CD1c-positive myeloid dendritic cell (primary cell): ENCODE measurements at regions not wholly inside any gene's neighbourhood (a gene's known extent, or its start where the extent isn't known, plus 50 kb on each side); places are given as distances from the start of the nearest gene placed in this dataset.

Experiments
- DNase-seq: peaks from one replicate; pipeline ENCODE4 v3.0.0-alpha.2; 2016; ENCODE audit errors: extremely low spot score

DNA sequence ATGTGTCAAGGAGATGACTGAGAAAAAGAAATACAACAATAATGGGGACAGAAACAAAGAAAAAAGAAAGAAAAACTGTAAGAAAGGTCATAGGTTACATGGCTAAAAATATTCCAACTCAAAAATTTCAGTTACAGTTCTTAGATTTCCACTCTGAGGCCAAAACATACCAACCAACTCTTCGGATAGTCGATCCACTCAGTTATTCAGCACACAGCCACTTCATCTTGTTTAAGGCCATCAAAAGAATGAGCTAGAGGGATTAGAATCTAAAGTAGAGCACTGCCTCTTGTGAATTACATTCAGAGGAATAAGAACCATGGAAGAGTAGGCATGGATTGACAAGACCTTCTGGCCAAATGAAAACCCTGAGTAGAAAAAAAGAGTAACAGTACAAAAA lies 277.0 kb downstream of the MRPL39 start:
- no peak for DNase-seq

DNA sequence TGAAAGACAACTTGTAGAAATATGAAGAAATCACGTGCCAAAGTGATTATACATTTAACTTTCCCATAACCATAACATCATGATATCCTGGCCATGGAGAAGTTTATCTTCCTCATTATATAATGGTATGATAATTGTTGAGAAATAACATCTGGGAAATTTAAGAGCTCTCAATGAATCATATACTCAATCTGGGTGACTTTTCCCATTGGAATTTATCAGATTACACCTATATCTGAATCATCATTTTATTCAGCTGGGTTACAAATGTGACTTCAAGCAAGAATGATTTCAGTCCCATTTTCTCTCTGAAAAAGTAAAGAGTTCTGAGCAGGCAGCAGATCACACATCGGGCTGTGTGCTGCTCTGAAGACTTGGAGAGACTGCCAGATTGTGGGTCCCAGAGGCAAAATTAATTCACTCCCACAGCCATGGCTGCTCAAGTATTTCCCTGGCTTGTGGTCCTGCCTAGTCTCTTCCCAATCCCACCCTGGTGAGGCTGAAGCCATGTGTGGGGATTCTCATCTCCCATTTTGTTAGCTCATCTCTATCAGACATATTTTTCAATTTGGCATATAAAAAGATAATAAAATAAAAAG lies 278.0 kb downstream of the MRPL39 start:
- no peak for DNase-seq

DNA sequence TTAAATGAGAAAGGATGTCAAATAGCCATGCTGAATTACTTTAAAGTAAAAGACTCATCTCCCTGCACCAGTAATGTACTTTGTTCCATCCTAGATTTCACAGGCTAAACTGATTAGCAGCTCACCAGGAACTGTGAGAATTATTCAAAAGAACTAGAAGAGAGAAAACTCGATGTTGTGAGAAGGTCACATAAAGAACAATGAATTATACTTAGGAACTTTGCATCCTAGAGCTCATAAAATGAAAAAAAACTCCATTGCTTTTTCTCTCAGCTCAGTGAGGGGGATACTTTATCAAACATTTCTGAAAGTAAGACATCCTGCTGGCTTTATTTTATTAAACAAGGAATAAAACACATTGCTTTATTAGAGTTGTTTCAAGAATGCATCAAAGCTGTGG lies 278.5 kb downstream of the MRPL39 start:
- no peak for DNase-seq

DNA sequence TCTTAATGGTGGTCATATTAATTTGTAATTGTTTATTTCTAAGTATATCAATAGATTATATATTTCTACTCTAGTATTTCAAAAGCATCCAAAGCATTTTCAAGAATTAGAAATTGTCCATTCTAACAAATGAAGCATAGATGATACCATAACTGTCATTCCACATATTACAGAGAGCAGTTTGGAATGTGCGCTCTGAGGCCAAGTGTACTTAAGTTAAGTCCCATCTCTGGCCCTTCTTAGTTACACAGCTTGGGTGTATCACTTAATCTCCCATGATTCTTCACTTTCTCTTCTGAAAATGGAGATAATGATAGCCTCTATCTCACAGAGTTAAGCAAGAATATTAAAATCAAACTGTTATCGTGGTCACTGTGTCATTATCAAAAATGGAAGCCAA lies 281.1 kb downstream of the MRPL39 start:
- no peak for DNase-seq

DNA sequence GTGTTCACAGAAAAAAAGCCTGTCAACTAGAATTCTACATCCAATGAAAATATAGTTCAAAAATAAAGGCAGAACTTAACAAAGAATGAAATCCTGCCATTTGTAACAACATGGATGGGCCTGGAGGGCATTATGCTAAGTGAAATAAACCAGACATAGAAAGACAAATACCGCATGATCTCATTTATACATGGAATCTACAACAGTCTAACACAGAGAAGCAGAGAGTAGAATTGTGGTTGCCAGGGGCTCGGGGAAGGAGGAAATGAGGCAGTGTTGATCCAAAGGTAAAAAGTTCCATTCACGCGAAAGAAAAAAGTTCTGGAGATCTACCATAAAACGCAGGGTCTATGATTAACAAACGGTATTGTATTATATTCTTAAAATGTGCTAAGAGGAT lies 282.6 kb downstream of the MRPL39 start:
- no peak for DNase-seq

DNA sequence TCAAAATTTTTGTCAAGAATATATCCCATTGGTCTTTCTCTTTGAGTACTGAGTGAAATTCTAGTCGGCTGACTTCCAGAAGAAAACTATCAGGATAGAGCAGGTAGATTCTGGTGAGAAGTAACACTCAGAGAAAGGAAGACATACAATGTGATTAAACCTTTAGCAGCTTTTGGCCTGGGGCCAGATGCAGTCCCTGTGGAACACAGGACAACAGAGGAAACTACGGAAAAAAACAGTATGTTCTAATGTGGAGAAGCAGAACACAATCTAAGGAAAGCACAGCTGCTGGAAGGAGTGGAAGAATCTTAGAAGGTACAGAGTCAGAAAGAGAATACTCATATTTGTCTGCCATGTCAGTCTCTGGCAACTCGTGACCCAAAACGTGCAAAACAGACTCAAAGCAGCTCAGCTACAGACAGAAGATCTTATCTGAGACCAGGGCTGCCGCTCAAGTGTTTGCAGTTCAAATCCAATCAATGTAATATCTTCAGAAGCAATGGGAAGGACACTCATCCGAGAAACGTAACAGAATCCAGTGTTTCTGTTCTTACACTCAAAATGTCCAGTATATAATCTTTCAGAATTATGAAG lies 283.8 kb downstream of the MRPL39 start:
- DNase-seq = no peak

DNA sequence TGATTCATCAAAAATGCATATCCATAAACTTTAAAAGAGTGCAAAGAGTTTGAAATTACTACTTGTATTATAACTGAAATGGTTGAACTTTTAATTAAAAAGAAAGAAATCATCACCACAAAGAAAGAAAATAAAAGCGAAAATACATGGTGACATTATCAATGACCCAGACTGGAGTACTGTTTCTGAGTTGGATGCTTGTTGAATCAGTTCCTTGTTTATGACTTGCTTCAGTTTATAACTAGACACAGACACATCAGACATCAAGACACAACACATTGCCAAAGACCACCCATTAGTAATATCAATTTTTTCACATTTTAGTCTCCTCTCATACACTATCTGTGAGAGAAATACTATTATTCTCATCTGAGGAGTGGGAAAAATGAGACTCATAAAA lies 293.0 kb downstream of the MRPL39 start:
- DNase-seq = no peak

DNA sequence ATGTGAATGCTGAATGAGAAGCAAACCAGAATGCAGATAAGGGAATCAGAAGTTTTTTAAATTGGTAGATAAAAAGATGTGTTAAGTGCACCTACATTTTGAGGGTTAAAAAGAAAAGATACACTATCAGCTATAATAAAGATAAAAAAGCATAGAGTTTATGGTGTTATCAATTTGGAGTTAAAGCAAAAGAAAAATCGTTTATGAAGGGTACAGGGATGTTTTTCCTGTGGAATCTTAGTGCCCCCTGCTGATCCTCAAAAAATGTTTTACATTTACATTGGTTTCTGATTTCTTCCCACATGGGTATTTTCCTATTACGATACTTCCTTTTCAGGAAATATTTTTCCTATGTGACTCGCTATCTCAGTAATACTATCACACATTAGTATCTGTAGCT lies 293.5 kb downstream of the MRPL39 start:
- DNase-seq = no peak

DNA sequence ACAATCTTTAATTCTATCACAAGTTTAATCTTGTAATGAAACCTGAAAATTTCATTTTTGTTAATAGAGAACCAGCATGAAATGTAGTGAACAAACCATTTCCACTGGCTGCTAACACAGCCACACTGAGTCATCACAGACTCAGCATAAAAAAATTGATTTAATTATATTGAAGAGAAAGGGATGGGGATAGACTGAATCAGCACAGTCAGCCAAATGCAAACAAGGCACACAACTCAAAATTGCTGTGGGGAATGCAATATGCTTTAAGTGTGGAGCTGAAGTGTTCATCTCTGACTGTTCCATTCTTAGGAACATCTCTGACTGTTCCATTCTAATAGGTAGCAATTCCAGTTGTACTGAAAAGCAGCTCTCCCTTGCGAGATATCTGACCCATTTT lies 299.8 kb downstream of the MRPL39 start:
- DNase-seq = no peak

DNA sequence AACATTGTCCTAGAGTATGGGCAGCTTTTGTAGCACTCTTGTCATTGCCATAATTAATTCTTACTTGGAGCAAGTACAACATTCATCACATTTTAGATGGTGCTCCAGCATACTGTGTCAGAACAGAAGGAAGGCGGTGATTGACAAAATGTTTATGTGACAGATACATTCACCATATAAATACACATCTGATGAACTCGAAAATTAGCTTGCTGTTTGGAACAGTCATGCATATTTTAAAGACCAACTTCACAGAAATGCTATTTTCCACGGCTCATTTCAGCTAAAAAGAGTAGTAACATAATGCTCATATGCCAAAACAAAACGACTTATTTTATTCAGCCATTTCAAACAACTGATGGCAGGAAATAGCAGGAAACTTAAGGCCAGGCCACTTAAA lies 302.7 kb downstream of the MRPL39 start:
- no peak for DNase-seq

DNA sequence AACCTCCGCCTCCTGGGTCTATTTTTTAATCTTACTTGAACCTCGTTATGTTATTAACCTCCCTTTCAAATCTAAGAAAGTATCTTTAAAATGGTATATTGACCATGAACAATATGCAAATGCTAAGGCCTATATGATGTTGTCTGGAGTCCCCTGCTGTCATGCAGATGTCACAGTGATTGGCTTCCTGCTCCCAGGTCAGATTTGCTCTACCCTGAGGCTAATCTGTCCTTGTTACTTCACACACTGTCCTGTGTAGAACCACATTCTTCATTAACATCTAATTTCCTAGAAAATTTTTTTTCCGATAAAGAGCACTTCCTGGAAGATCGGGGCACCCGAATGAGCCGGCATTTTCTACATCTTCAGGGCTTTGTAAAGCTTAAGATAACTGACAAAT lies 306.6 kb downstream of the MRPL39 start:
- no peak for DNase-seq

DNA sequence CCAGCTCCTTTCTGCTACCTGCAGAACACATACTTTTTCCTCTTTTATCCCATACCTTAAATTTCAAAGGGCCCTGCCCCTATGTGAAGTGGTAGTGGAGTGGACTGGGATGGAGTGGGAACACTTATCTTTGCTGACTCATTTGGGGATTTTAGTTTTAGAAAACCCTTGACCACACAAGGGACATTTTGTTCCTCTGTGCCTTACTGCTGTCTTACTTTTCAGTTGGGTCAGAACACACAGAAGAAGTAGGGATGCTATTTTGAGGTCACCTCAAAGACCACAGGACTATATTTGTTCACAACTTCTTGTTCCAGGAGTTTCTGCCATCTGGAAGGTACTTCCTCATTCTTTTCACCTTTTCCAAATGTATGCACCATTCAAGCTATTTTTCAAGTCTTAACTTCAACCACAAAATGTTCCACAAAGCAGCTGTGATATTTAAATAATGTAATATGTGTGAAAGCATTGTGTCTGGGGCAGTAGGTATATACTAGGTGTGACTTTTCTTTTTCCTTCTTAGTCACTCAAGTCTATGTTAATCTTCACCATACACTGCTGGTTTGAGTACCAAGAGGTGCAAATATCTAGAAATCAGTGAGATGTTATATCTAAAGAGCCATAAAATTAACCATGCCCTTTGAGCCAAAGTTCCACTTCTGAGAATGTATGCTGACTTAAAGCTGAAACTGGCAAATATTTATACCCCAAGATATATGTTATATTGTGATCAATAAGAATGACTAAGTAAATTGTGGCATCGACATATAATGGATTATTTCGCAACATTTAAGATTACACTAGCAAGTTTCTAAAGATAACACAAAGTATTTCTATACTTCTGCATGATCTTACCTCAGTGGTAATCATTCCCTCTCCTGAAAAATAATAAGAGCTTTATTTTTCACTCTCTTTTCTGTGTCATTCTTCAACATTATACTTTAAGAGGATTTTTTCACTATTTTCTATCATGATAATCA lies 308.5 kb downstream of the MRPL39 start:
- DNase-seq = no peak

DNA sequence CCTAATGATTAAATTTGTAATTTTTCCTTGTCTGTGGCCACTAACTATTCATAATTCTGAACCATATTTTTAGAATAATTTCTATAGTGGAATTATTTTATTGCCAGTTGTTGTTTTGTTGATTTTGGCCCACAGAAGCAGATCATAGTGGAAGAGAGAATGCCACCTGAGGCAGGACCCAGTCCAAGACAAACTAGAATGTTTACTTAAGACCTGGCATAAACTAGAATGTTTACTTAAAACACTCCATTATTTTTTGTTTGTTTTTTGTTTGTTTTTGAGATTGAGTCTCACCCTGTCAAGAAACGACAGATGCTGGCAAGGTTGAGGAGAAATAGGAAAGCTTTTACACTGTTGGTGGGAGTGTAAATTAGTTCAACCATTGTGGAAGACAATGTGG lies 310.2 kb downstream of the MRPL39 start:
- DNase-seq = no peak

DNA sequence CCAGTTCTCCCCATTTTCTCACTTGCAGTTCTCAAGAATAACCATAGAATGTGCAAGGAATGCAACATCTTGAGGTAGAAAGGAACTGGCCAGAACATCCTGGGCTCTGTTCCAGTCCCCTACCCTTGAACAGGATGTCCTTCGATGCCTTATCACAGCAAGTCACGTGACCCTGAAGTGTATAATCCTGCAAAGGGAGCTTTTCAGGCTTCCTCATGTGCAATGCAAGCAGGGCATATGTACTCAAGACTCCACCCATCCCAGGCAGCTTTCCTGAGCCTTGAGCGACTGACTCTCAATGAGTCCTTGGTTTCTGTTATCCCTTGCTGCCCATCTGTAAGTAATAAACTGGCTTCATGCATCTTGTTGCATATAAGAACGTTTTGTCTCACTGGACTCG lies 311.0 kb downstream of the MRPL39 start:
- DNase-seq = no peak

DNA sequence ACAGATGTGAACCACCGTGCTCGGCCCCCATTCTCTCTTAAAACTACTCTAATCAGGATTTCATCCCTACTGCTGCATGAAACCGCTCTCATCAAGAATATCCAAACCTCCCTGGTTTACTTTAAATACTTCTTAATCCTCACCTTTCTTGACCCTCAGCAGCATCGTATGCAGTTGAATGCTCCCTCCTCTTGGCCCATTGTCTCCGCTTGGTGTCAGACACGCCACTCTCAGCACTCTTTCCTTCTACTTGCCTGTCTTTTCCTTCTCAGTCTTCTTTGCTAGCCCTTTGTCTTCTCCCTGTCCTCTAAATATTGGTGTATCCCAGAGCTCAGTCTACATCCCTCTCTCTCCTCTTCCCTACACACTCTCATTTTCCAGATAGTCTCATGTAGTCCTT lies 314.9 kb downstream of the MRPL39 start:
- no peak for DNase-seq

DNA sequence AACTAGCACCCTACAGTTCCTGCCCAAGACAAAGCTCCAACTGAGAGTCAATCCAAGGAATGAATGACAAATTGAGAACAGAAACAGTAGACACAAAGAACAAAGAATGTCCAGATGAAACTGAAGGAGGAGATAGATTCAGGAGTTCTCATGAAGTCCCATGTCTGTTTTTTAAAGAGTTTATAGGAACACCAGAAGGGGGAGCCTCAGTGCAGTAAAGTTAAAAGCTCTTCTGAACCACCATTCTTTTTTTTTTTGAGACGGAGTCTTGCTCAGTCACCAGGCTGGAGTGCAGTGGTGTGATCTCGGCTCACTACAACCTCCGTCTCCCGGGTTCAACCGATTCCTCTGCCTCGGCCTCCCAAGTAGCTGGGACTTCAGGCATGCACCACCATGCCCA lies 323.6 kb downstream of the MRPL39 start:
- no peak for DNase-seq

DNA sequence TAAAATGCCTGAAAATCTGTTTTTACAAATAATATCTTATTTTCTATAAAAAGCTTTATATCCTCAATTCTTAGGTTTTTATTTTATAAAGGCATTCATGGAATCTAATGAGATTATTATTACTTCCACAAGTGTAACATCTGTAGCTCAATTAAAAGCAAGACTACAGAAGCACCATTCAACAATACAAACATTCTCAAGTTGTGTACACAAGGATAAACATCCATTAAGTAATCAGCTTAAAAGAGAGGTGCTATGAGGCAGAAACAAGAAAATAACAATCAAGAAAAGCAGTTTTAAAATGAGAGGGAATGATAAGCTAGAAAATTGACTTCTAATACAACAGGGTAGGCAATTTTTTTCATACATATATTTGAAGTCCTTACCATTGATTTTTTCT lies 326.1 kb downstream of the MRPL39 start:
- DNase-seq = no peak

DNA sequence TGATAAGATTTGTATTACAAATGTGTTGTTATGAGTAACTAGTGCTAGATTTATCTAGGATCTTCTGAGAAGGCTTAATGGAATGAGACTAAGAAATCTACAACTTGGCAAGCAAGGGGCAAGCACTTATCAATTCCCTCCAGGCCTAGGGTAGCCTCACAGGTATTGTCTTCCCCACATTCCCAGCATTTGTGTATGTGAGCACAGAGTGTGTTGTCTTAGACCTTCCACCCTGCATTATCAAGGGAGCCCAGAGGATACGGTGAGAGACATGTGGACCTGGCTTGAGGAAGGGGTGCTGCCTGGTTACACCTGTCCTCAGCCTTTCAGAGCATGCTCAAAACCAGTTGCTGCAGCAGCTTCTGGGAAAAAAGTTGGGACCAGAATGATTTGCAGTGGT lies 327.2 kb downstream of the MRPL39 start:
- DNase-seq = no peak

DNA sequence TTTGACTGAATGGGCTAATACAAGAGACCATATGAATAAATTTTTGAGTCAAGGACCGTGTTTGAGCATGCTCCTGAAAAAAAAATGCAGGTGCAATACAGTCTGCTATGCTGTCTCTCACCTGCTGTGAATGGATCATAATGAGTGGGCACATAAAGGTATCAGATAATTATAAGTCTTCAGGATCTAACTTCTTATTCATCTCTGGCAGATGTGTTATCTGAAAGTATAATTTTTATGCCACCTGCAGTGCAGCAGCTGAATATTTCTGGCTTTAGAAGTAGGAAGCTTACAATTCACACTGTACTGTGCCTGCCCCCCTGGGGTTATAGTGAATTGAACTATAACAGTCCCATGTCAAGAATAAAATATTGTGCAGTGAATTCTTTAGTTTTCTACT lies 333.3 kb downstream of the MRPL39 start:
- no peak for DNase-seq

DNA sequence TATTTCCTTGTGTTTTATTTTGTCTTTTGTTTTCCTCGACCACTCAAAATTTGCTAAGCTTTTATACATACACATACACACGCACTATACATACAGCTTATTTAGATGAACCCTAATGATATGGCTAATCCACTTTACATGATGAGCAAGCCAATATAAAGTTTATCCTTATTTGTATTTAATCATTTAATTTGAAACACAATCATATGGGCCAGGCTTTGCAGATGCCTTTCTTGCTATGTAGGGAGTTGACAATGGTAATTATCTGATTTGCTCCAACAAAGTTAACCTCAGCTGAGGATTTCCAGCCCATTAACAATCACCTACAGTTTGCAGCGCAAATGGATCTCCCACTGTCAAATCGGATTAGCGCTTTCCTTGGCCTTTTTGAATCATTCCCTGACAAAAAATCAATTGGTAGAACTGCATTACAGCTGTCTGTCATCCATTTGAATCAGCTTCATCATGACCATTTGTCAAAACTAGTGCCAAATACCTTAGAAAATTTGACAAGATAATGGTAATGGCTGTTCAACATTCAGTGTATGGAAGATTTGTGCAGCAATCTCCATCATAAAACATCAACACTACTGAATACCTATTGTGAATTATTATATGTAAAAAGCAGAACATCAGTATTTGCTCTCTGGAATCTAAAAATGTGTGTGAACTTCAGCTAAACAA lies 352.6 kb downstream of the MRPL39 start:
- DNase-seq = no peak

DNA sequence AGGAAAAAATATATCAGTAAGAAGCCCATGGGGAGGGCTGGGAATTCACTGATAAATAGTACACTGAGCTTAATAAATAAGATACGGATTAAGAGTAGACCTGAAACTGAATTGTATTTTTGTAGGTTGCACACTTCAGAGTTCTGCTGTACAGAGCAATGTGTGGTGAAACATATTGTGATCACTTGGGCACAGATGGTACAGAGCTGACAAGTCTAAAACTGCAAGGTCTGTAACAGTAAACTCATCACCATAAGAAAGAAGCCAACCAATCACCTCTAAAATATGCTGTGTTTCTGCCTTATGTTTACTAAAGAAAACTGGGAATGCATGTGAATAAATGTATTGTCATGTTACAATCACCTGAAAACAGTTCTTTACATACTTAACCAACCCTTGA lies 360.7 kb downstream of the MRPL39 start:
- DNase-seq = no peak

DNA sequence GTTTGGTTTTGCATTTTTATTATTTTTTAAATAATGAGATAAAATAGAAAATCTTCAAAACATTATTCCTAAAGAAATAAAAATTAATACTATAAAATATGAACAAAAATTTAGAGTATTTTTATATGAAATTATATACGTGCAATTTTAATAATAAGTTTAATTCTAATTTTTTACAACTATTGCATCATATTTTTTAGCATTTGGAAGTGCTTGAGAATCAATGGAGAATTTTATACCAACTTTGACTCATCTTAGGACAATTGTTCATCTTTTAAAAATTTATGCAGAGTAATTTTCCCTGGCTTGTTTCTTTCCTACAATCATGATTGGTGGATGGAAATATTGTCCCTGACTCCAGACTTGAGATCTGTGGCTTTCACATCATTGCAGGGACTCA lies 362.5 kb downstream of the MRPL39 start:
- DNase-seq = no peak

DNA sequence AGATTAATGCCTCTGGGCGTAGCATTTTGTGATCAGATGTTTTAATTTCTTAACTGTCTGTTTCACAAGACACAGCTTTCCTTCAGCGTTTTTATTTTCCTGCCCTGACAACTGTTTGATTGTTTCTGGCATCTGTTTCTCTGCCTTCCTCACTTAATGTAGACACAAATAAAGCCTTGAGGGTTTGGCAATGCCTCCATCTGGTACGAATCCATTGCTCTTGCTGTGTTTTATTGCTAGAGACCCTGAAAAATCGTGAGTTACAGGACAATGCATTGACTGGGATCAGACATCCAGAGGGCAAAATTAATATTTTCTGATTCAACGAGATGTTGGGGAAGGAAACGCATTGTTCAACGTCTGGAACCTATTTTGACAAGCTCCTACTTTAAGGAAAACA lies 363.5 kb downstream of the MRPL39 start:
- no peak for DNase-seq
